Esophagus mucosa (tissue), 1 donor: ENCODE measurements at regions not wholly inside any gene's neighbourhood (a gene's known extent, or its start where the extent isn't known, plus 50 kb on each side); places are given as distances from the start of the nearest gene placed in this dataset.
"Not testable (repeated sequence)": the region's sequence is repeated elsewhere in the genome, so short reads cannot be mapped to it uniquely, and the experiment has no call there.

Experiments
- ATAC-seq: fragments of 200-7000 bp; cut with Tn5 transposase; one replicate; pipeline ENCODE4 v1.9.1; 2020
- donor health status: DM: yes; HTN: yes; CAD: no.

DNA sequence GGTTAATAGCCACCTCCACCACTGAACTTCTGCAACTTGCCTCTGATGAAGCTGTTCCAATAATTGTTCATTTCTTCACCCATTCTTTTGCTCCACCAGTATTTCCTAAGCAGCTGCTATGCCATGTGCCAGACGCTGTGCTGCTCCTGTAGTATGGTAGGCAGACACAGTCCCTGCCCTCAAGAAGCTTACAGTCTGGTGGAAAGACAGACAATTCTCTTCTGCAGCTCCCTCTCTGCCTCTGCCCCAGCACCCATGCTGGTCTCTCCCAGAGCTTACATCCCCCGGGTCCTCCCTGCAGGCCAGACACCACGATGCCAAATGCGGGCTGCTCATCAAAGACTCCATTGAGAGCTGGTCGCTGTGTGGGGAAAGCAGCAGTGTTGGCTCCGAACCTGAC is 111.6 kb upstream of the ESRRB start:
- no peak for ATAC-seq

GRCh38 chr14:76267322-76268046 is 108.5 kb upstream of the ESRRB start:
- ATAC-seq = no peak

- no peak for ATAC-seq
These were observed 107.9 kb upstream of the ESRRB start for GRCh38 chr14:76268047-76268431.

- no peak for ATAC-seq
These were observed 107.2 kb upstream of the ESRRB start for GRCh38 chr14:76268700-76269099.

- no peak for ATAC-seq
These were observed 104.7 kb upstream of the ESRRB start for GRCh38 chr14:76271041-76271755.

DNA sequence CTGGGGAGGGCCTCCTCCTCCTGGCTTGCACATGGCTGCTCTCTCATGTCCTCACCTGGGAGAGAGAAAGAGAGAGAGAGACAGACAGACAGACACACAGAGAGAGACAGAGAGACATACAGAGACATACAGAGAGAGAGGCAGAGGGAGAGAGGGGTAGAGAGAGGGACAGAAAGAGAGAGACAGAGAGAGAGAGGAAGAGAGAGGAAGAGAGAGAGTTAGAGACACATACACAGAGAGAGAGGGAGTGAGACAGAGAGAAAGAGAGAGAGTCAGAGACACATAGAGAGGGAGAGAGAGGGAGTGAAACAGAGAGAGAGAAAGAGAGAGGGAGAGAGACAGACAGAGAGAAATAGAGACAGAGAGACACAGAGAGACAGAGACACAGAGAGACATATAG is 103.6 kb upstream of the ESRRB start:
- no peak for ATAC-seq

- ATAC-seq = no peak
These were observed 103.2 kb upstream of the ESRRB start for GRCh38 chr14:76272774-76273173.

GRCh38 chr14:76273346-76273745 is 102.6 kb upstream of the ESRRB start:
- no peak for ATAC-seq

DNA sequence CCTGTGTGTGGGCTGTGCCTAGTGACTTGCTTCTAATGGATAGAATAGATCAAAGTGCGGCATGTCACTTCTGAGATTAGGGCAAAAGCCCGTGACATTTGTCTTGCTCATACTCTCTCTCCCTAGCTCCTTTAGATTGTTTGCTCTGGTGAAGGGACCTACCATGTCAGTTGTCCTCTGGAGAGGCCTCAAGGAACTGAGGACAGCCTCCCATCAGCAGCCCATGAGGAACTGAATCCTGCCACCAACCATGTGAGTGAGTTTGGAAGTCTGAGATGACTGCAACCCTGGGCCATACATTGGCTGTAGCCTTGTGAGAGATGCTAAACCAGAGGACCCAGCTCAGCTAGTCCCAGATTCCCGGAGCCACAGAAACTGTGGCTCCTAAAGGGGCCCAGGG is 101.6 kb upstream of the ESRRB start:
- ATAC-seq = no peak

GRCh38 chr14:76277586-76278130 is 98.3 kb upstream of the ESRRB start:
- no peak for ATAC-seq

- ATAC-seq = no peak
These were observed 95.7 kb upstream of the ESRRB start for GRCh38 chr14:76280221-76280620.

DNA sequence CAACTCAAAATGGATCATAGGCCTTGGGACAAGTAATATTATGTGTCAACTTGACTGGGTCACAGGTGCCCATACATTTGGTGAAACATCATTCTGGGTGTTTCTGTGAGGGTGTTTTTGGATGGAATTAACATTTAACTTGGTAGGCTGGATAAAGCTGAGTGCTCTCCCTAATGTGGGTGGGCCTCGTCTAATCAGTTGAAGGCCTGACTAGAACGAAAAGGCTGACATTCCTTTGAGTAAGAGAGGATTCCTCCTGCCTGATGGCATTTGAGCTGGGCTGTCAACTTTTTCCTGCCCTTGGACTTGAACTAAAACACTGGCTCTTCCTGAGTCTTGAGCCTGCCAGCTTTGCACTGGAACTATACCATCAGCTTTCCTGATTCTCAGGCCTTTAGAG is 93.4 kb upstream of the ESRRB start:
- no peak for ATAC-seq

- no peak for ATAC-seq
These were observed 88.9 kb upstream of the ESRRB start for GRCh38 chr14:76287063-76287462.

GRCh38 chr14:76289276-76289675 is 86.7 kb upstream of the ESRRB start:
- no peak for ATAC-seq

GRCh38 chr14:76292561-76292960 is 83.4 kb upstream of the ESRRB start:
- ATAC-seq = no peak

GRCh38 chr14:76293221-76293620 is 82.7 kb upstream of the ESRRB start:
- no peak for ATAC-seq

DNA sequence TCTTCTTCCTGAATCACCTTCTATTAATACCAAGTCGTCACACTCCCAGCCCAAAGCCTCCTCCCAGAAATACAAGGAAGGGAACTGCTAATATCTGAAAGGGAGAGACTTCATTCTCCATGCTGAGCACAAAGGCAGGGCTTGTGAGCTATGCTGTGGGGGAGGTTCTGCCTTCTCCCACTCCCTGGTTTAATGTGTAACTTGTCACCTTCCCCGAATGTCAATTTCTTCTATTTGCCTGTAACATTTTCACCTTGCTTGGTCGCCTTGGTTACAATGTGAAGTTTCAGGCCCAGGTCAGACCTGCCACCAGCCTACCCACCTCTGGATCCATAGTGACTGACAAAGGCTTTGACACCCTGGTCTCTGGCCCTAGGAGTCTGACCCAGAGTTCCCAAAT is 82.0 kb upstream of the ESRRB start:
- peak; percentile 28 for ATAC-seq

DNA sequence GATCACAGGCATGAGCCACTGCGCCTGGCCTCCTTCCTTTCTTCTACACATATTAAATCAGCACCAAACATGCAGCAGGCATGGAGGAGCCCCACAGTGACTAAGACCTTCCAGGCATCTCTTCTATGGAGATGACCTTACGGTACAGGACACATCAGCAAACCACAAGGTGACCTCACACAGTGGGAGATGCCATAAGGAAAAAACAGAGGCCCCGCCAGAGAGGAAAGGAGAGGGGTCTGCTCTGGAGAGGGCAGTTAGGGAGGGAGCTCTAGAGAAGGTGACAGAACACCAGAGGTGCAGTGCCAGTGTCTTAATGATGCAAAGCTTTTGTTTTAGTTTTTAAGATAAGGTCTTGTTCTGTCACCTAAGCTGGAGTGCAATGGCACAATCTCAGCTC is 81.1 kb upstream of the ESRRB start:
- no peak for ATAC-seq

DNA sequence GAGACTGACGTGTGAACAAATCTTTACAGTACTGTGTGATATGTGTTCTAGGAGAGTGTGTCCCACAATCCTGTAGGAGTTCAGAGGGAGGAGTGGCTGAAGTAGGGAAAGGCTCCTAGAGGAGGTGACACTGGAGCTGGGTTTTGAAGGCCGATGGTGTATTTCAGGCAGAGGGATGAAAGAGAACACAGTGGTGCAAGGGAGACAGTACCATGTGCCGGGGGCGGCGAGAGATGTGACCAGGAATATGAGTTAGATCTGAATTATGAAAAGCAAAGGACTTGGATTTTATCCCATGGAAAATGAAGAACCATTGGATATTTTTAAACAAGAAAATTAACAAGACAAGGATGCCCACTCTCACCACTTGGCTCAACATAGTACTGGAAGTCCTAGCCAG is 77.0 kb upstream of the ESRRB start:
- ATAC-seq = no peak

- ATAC-seq = not testable (repeated sequence)
These were observed 72.7 kb upstream of the ESRRB start for GRCh38 chr14:76303188-76303587.

GRCh38 chr14:76304536-76305267 is 71.2 kb upstream of the ESRRB start:
- ATAC-seq = no peak

DNA sequence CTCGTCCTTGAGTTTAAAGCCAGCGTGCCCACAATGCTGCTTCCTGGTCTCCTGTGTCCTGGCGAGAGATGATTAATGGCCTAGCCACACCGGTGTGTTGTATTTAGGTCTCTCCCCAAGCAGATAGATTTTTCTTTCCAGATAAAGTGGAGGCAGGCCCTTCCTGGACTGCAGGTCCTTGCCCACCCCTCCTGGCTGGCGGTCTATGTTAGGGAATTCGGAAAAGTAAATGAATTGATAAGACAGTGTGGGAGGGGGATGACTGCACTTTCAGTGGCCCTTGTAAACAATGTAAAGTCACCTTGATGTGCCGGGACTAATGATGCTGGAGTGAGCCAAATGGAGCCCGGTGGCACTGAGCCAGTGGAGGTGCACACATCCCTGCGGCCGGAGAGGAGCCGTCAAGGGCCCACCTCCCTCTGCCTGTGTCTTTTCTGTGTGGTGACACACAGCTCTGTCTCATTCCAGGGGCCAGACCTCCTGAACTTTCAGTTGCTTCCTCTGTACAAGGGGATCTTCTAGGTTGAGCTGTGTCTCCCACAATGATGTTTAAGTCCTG is 70.6 kb upstream of the ESRRB start:
- ATAC-seq = no peak

DNA sequence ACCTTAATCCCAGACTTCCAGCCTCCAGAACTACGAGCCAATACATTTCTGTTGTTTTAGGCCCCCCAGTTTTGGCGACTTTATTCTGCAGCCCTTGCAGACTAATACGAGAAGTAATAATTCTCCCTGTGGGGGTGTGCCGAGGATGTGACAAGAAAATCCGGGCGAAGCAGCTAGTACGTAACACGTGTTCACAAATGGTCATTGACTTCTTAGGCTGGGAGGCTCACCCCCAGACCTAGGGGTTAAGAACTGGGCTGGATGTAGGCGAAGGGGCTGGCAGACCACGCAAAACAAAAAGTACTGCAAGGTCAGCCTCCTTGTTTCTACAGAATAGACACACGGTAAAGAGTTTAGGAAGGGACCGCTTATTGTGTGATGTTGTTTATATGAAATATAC is 69.8 kb upstream of the ESRRB start:
- no peak for ATAC-seq
